CD4-positive, alpha-beta T cell treated with Interleukin-2 at 100 ng/mL for 4 hours (primary cell): ENCODE measurements at regions not wholly inside any gene's neighbourhood (a gene's known extent, or its start where the extent isn't known, plus 50 kb on each side); places are given as distances from the start of the nearest gene placed in this dataset.
"Not testable (repeated sequence)": the region's sequence is repeated elsewhere in the genome, so short reads cannot be mapped to it uniquely, and the experiment has no call there.

Experiments used
- DNase-seq: peaks from one replicate; pipeline ENCODE4 v3.0.0-alpha.2; 2020; ENCODE audit warnings: low spot score

- not testable (repeated sequence) for DNase-seq
These were observed 1267.9 kb upstream of the ZEB2 start for GRCh38 chr2:145787597-145788361.

- DNase-seq: not testable (repeated sequence)
These were observed 1262.7 kb upstream of the ZEB2 start for GRCh38 chr2:145782607-145783006.

GRCh38 chr2:145777914-145778313 is 1258.0 kb upstream of the ZEB2 start:
- DNase-seq: no peak

- DNase-seq: no peak
These were observed 1257.4 kb upstream of the ZEB2 start for GRCh38 chr2:145777297-145777696.

GRCh38 chr2:145775591-145775990 is 1255.7 kb upstream of the ZEB2 start:
- DNase-seq: no peak

GRCh38 chr2:145771525-145771924 is 1251.6 kb upstream of the ZEB2 start:
- DNase-seq: no peak

- DNase-seq: no peak
These were observed 1249.2 kb upstream of the ZEB2 start for GRCh38 chr2:145769011-145769716.

- no peak for DNase-seq
These were observed 1246.0 kb upstream of the ZEB2 start for GRCh38 chr2:145765874-145766273.

GRCh38 chr2:145764631-145765030 is 1244.7 kb upstream of the ZEB2 start:
- no peak for DNase-seq

GRCh38 chr2:145760781-145761649 is 1241.1 kb upstream of the ZEB2 start:
- DNase-seq: no peak

- no peak for DNase-seq
These were observed 1239.5 kb upstream of the ZEB2 start for GRCh38 chr2:145759228-145759915.

- DNase-seq: no peak
These were observed 1237.8 kb upstream of the ZEB2 start for GRCh38 chr2:145757503-145758246.

- no peak for DNase-seq
These were observed 1235.3 kb upstream of the ZEB2 start for GRCh38 chr2:145755019-145755837.

GRCh38 chr2:145753966-145754365 is 1234.0 kb upstream of the ZEB2 start:
- DNase-seq: no peak

- DNase-seq: no peak
These were observed 1233.2 kb upstream of the ZEB2 start for GRCh38 chr2:145753041-145753608.

GRCh38 chr2:145752091-145752806 is 1232.3 kb upstream of the ZEB2 start:
- DNase-seq: no peak

- DNase-seq: peak; percentile 10
These were observed 1231.7 kb upstream of the ZEB2 start for GRCh38 chr2:145751629-145752028.

- no peak for DNase-seq
These were observed 1231.2 kb upstream of the ZEB2 start for GRCh38 chr2:145751155-145751554.

GRCh38 chr2:145750612-145751011 is 1230.7 kb upstream of the ZEB2 start:
- peak; percentile 5 for DNase-seq
